ENCODE measurements at regions not wholly inside any gene's neighbourhood (a gene's known extent, or its start where the extent isn't known, plus 50 kb on each side); places are given as distances from the start of the nearest gene placed in this dataset.

GRCh38 chr1:81296601-81297000, 504.1 kb upstream of the ADGRL2 start:
- Histone ChIP-seq H3K27me3 (no peaks in the 10 kb centered on the region), H3K4me1 (no peaks in the 10 kb centered on the region), H3K27ac (no peak overlapping the region), H3K9me3 (no peaks in the 10 kb centered on the region), H3K4me3 (no peak overlapping the region), H3K36me3 (no peaks in the 10 kb centered on the region)
- TF ChIP-seq CTCF (IDR thresholded peaks at IDR 0.05) (no peak), POLR2A (IDR thresholded peaks at IDR 0.05) (no peak)
- 9 to 36% methylated on average over 1 of the region's 1 CpG for WGBS, 2 donors
- intact Hi-C loops (cut with DNase I) = no loop called here
- no peak for DNase-seq

- intact Hi-C loops (cut with DNase I) = no loop called here
- DNase-seq = no peak
- Histone ChIP-seq H3K36me3 (no peaks in the 10 kb centered on the region), H3K27me3 (no peaks in the 10 kb centered on the region), H3K4me3 (no peak overlapping the region), H3K4me1 (no peaks in the 10 kb centered on the region), H3K9me3 (no peaks in the 10 kb centered on the region), H3K27ac (no peak overlapping the region)
- TF ChIP-seq CTCF (IDR thresholded peaks at IDR 0.05) = no peak
- no peak for TF ChIP-seq POLR2A (IDR thresholded peaks at IDR 0.05)
- WGBS, 2 donors = 83 to 88% methylated on average over 6 of the region's 6 CpGs
These were observed 510.4 kb upstream of the ADGRL2 start for GRCh38 chr1:81290326-81290725.

- H3K9me3 ChIP-seq = no peaks in the 10 kb centered on the region
- no peaks in the 10 kb centered on the region for H3K27me3 ChIP-seq
- 65 to 100% methylated on average over 2 of the region's 2 CpGs for WGBS, 2 donors
- intact Hi-C loops (cut with DNase I) = no loop called here
- no peak overlapping the region for H3K27ac ChIP-seq
- no peak for TF ChIP-seq CTCF (IDR thresholded peaks at IDR 0.05)
- DNase-seq = no peak
- H3K36me3 ChIP-seq = no peaks in the 10 kb centered on the region
- H3K4me1 ChIP-seq = no peaks in the 10 kb centered on the region
- no peak overlapping the region for H3K4me3 ChIP-seq
These were observed 512.0 kb upstream of the ADGRL2 start for GRCh38 chr1:81288689-81289088.

- Histone ChIP-seq H3K4me1 (no peaks in the 10 kb centered on the region), H3K4me3 (no peak overlapping the region), H3K27me3 (no peaks in the 10 kb centered on the region), H3K27ac (no peak overlapping the region), H3K9me3 (no peaks in the 10 kb centered on the region), H3K36me3 (no peaks in the 10 kb centered on the region)
- intact Hi-C loops (cut with DNase I) = no loop called here
- DNase-seq = no peak
- TF ChIP-seq CTCF (IDR thresholded peaks at IDR 0.05) = no peak
- no peak for TF ChIP-seq POLR2A (IDR thresholded peaks at IDR 0.05)
- 33 to 43% methylated on average over 2 of the region's 2 CpGs for WGBS, 2 donors
These were observed 513.2 kb upstream of the ADGRL2 start for GRCh38 chr1:81287411-81288080.

GRCh38 chr1:81270051-81270450, 530.7 kb upstream of the ADGRL2 start:
- no peak for TF ChIP-seq POLR2A (IDR thresholded peaks at IDR 0.05)
- TF ChIP-seq CTCF (IDR thresholded peaks at IDR 0.05) = no peak
- no peaks in the 10 kb centered on the region for H3K27me3 ChIP-seq
- intact Hi-C loops (cut with DNase I) = no loop called here
- H3K27ac ChIP-seq = no peak overlapping the region
- no peak overlapping the region for H3K4me3 ChIP-seq
- H3K4me1 ChIP-seq = no peaks in the 10 kb centered on the region
- H3K9me3 ChIP-seq = no peaks in the 10 kb centered on the region
- no peak for DNase-seq
- 82 to 84% methylated on average over 2 of the region's 2 CpGs for WGBS, 2 donors
- H3K36me3 ChIP-seq = no peaks in the 10 kb centered on the region
